ENCODE measurements at regions not wholly inside any gene's neighbourhood (a gene's known extent, or its start where the extent isn't known, plus 50 kb on each side); places are given as distances from the start of the nearest gene placed in this dataset.
"Not testable (repeated sequence)": the region's sequence is repeated elsewhere in the genome, so short reads cannot be mapped to it uniquely, and the experiment has no call there.

DNA sequence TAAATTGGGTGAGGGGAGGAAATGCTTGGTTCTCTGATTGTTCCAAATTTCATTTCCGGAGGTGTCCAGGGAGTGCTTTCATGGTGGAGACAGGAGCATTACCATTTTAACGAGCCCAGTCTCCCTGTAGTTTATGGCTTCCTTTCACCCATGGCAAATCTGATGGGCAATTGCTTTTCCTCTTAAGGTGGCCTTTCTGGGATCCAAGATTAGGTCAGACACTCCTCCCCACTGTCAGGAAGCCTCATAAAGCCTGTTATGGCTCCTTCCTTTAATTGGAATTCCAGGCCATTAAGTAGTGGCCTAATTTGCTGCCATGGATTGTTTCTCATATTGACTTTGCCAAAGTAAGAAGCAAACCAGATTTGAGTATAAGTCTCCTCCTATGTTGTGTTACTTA, 157.8 kb downstream of the PDCD6IP start:
- peak in 2 of 4 donors; percentile 24 to 27 for DNase-seq (ENCODE audit: low read depth in 4 of 4, low spot score in 2 of 4)

DNA sequence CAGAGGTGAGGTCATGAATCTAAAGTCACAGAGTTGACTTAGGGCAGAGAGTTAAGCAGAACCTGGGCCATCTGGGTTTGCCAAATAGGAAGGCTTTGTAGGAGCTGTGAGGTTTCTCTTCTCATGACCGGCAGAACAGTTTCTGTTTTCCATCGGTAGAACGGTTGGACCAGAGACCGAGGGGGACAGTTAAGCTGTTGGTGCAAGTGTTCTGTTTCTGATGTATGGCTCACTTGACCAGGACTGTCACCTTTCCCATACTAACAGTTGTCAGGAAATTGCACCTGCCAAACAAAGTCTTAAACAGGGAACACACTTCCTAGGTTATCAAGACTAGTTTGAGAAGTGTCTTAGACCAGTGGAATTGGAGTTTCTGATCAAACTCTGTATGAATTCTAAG, 158.3 kb downstream of the PDCD6IP start:
- no peak for DNase-seq (ENCODE audit: low read depth in 4 of 4, low spot score in 2 of 4)

DNA sequence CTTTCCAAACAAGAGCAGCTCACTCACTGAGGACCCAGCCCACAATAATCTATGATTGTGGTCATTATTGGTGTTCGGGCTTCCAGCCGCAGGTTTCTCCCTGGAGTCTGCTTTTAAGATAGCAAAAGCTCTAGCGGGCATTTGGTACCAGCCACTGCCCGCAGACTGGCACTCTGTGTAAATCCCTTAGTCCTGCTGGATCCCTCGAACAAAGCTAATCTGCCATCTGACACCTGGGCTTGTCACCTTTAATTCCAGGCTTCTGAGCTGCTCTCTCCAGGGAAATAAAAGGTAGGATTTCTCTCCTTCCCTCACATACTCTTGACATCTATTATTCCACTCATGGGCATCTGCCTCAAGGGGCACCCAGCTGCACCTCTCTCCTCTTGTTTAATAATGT, 158.7 kb downstream of the PDCD6IP start:
- DNase-seq (ENCODE audit: low read depth in 4 of 4, low spot score in 2 of 4), result no peak

DNA sequence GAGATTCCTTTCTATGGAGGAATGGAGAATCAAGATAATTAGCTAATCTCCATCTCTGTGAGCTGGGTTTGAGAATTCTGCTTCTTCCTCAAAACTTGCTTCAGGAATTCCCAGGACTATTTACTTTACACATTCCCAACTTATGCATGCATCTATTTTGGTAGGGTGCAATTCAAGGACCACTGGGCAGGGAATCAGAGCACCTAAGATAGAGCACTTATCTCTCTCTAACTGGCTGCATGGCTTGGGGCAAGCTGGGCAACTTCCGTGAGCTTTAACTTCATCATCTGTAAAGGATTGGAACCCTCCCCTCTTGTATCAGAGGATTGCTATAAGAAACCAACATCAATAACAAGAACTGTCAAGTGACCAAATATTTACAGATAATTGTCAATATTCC, 160.2 kb downstream of the PDCD6IP start:
- DNase-seq (ENCODE audit: low read depth in 4 of 4, low spot score in 2 of 4), result no peak

DNA sequence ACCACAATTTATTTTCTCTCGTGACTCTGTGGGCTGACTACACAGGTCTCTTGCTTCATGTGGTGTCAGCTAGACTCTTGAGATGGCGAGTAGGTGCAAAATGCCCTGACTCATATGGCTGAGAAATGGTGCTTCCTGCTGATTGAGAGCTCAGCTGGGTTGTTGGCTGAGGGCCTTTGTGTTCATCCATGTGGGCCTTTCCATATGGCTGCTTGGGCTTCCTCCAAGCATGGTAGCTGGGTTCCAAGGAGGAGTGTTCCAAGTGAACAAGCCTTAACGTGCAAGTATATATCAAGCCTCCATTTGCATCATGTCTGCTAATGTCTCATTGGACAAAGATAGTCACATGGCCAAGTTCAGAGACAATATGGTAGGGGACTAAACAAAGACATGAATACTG, 164.0 kb downstream of the PDCD6IP start:
- no peak for DNase-seq (ENCODE audit: low read depth in 4 of 4, low spot score in 2 of 4)

DNA sequence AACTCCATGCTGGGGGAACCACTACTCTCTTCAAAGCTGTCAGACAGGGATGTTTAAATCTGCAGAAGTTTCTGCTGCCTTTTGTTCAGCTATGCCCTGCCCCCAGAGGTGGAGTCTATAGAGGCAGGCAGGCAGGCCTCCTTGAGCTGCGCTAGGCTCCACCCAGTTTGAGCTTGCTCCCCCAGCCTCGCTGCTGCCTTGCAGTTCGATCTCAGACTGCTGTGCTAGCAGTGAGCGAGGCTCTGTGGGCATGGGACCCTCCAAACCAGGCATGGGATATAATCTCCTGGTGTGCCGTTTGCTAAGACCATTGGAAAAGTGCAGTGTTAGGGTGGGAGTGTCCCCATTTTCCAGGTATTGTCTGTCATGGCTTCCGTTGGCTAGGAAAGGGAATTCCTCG, 171.8 kb downstream of the PDCD6IP start:
- not testable (repeated sequence) for DNase-seq (ENCODE audit: low read depth in 4 of 4, low spot score in 2 of 4)

DNA sequence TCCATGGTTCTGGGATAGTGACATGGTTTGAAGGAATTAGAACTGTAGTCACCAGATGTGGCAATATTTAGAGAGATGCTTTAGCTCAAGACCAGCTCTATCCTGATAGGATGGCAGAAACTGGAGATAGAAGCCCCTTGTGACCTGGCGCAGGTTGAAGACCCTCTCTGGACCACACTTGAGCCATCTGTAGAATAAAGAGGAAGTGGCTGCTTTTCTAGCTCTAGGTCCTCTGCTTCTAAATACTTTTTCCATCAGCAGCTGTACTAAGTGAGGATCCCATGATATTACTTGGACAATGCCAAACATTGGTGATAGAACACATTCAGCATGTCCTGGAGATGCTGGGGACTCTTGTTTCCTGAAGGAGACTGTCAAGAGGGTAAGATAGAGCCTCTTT, 172.6 kb downstream of the PDCD6IP start:
- no peak for DNase-seq (ENCODE audit: low read depth in 4 of 4, low spot score in 2 of 4)

DNA sequence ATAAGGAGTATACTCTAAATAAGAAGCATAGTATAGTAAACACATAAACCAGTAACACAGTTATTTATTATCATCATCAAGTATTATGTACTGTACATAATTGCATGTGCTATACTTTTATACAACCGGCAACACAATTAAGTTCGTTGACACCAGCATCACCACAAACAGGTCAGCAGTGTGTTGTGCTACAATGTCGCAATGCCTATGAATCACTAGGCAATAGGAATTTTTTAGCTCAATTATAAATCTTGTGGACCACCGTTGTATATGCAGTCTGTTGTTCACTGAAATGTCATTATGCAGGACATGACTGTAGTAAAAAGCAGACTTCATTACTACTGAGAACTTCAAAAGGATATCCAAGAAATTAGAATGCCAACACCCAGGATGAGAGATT, 177.0 kb downstream of the PDCD6IP start:
- DNase-seq (ENCODE audit: low read depth in 4 of 4, low spot score in 2 of 4), result no peak

DNA sequence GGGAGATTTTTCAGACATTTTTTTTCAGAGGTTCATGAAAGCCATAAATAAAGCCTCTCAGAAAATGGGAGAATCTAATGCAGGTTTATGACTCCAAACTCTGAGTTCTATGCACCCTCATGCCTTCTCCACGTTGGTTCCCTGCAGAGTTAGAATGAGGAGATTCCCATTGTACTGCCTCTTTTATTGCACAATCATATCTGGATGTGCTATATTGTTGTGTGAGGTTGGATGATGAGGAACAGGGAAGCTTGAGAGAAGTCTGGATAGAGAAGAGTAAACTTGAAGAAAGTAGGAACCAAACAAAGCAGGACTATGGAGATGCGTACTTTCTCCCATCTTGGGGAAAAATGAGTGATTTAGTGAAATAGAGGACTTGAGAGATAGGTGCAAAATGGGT, 178.8 kb downstream of the PDCD6IP start:
- no peak for DNase-seq (ENCODE audit: low read depth in 4 of 4, low spot score in 2 of 4)

DNA sequence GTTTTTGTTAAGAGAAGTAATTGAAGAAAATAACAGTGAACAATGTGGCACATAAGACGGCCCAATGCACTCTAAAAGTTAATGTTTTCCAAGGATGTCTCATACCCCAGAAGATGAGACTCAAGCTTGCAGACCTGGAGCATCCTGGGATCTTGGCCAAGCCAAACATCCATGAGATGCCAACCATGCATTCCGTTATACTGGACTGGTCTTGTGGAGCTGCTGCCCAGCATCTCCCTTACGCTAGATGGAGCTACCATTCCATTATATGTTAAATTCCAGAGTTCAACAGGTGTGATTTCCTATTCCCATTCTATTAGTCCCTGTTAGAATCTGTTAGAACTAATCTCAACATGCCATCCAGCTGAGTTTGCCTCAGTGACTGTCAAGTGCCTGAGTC, 181.8 kb downstream of the PDCD6IP start:
- peak in 2 of 4 donors; percentile 24 to 45 for DNase-seq (ENCODE audit: low read depth in 4 of 4, low spot score in 2 of 4)

DNA sequence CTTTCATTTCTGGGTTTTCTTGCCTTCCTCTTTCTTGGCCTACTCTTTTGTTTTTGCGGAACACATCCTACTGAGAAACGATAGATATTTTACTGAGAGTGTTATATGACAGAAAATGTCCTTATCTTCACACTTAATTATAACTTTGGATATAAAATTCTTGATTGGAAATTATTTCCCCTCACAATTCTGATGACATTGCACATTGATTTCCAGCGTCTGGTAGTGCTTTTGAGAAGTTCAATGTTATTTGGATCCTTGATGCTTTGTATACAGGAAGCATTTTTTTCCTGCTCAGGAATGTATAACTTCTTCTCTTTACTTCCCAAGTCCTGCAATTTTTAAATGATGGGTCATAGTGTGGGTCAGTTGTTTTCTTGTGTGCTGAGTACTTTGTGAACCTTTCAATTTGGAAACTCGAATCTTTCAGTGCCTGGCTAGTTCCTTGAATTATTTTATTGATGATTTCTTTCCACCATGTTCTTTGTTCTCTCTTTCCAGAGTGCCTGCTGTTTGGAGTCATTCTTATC, 183.9 kb downstream of the PDCD6IP start:
- DNase-seq (ENCODE audit: low read depth in 4 of 4, low spot score in 2 of 4), result no peak

DNA sequence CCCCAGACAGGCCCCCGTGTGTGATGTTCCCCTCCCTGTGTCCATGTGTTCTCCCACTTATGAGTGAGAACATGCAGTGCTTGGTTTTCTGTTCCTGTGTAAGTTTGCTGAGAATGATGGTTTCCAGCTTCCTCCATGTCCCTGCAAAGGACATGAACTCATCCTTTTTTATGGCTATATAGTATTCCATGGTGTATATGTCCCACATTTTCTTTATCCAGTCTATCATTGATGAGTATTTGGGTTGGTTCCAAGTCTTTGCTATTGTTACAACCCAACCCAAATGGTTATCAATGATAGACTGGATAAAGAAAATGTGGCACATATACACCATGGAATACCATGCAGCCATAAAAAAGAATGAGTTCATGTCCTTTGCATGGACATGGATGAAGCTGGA, 184.5 kb downstream of the PDCD6IP start:
- DNase-seq (ENCODE audit: low read depth in 4 of 4, low spot score in 2 of 4), result not testable (repeated sequence)

DNA sequence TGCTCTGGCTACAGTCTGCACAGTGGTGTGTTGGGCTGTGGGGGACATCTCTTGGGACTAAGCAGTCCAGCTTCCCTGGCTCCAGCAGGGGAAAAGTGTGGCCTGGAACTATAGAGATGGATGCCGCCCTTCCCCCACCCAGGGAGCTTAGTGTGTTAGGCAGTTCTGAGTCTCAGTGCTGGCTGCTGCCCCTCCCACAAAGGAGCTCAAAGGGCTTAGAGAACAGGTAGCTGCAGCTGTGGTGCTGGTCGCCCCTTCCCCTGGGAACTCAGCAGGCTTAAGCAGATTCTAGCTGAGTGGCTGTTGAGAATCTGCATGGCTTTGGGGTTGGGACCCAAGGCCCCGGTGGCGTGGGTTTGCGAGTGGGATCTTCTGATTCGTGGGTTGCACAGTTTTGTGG, 190.8 kb downstream of the PDCD6IP start:
- no peak for DNase-seq (ENCODE audit: low read depth in 4 of 4, low spot score in 2 of 4)

DNA sequence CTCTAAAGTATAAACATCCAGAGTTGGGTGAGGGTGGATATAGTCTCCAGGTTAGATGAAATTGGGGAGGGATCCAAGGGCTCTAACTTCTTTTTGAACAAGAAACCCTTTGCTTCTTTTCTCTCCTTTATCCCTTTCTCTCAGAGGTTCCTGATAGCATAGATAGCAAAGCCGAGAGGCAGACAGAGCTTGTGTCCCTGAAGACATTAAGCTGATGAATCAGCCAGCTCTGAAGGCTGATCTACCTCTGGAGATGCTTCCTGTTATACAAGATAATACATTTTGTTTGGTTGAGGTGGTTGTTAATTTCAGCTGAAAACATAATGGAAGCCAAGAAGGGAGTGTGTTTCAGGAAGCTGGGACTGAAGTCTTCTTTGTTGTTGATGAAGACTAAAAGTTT, 193.2 kb downstream of the PDCD6IP start:
- DNase-seq (ENCODE audit: low read depth in 4 of 4, low spot score in 2 of 4), result no peak

DNA sequence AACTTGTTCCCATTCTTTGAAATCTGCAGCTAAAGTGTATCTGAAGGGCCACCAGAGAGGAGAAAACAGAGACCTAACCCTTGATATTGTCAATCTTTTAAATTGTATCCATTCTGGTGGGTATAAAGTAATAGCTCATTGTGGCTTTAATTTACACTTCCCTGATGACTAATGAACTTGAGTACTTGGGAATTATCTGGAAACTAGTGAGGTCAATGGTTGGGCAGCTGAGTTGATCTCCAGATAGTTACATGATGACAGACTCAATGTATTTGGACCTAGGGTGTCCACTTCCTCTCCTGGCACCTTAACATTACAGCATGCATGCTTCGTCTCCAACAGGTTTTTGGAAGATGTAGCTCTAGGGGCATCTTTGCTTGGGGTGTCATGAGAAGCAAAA, 195.2 kb downstream of the PDCD6IP start:
- DNase-seq (ENCODE audit: low read depth in 4 of 4, low spot score in 2 of 4), result no peak

DNA sequence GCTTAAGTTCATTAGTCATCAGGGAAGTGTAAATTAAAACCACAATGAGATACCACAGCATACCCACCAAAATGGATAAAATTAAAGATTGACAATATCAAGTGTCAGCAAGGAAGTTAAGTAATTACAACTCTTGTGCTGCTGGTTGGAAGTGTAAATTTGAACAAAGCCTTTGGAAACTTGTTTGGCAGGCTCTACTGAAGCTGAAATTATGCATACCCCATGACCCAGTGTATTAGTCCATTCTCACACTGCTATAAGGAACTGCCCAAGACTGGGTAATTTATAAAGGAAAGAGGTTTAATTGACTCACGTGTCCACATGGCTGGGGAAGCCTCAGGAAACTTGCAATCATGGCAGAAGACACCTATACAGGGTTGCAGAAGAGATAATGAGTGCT, 196.1 kb downstream of the PDCD6IP start:
- no peak for DNase-seq (ENCODE audit: low read depth in 4 of 4, low spot score in 2 of 4)

DNA sequence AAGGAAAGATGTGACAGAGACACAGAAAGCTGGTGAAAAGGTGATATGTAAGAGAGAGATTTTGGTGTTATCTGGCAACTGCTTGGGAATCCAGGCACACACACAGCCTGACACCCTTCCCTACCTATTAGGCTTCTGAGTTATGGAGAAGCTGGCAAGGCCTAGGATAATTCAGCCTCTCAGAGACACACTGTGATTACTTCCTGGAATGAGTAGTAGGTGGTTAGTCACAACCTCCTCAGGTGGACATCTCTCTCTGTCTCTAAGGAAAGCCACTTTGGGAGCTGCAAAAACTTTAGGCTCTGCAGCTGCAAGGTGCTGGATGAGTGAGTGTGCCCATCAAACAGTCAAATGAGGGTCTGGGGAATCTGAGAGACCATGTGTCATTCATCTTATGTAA, 201.9 kb downstream of the PDCD6IP start:
- no peak for DNase-seq (ENCODE audit: low read depth in 4 of 4, low spot score in 2 of 4)

DNA sequence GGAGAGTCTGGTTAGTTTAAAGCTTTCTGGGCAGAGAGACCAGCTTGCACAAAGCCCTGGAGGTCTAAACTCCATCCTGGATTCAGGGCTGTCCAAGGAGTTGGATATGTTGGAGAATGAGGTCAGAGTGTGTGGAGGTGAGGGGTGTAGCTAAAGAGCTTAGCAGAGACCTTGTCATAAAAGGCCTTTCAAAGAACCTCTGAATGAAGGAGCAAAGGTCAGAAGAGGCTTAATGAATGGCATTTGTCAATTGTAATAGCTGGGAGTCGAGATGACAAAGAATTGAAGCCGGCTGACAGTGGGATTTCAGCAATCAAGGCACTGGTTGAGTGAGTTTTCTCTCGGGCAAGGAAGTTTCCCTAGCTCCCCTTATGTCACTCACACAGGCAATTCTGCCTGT, 202.6 kb downstream of the PDCD6IP start:
- no peak for DNase-seq (ENCODE audit: low read depth in 4 of 4, low spot score in 2 of 4)

DNA sequence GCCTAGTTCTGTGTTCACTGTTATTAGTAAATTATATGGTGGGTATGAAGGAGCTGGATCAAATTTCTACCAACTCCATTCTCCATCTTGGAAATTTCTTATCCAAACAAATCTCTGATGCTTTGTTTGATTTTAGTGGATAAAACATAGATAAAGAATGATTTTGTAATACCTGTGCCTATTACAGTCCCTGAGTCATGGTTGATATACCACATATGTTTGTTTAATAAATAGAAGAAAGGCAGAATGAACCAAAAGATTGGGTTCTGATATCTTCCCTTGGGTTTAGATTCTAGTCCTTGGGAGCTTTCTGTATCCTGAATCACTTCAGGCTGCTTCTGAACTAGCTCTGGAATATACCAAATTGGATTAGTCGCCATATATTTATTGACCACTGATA, 203.6 kb downstream of the PDCD6IP start:
- DNase-seq (ENCODE audit: low read depth in 4 of 4, low spot score in 2 of 4), result no peak

DNA sequence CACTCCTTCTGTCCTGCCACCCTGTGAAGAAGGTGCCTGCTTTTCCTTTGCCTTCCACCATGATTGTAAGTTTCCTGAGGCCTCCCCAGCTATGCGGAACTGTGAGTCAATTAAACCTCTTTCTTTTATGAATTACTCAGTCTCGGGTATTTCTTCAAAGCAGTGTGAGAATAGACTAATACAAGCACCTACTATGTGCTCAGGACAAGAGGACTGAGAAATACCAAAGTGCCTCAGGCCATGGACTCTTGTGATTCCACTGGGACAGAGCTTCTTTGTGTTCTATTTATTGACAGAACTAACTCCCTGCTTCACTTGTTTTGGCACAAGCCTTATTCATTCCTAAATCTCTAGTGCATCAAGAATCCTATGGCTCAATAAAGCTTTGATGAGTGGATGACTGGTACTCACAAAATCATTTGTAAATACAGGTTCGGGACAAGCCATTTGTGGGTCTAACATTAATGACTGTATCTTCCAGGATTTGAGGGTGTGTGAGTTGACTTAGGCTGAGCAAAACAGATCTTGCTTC, 204.2 kb downstream of the PDCD6IP start:
- no peak for DNase-seq (ENCODE audit: low read depth in 4 of 4, low spot score in 2 of 4)

DNA sequence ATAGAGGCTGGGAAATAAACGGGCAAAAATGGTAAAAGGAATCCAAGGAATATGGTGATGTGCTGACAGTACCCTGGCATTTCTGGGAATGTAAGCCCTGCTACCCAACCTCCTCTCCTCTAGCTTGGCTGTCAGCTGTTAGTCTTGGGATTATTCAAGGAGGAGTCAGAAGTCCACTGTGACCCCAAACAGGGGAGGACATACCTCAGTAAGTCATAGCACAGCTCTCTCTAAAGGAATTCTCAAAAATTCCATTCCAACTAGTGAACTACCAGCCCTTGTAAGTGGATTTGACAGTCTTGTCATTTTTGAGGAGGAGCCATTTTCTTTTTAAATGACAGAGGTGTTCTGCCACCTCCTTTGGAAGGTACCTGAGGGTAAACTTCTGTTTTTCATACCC, 207.5 kb downstream of the PDCD6IP start:
- no peak for DNase-seq (ENCODE audit: low read depth in 4 of 4, low spot score in 2 of 4)

DNA sequence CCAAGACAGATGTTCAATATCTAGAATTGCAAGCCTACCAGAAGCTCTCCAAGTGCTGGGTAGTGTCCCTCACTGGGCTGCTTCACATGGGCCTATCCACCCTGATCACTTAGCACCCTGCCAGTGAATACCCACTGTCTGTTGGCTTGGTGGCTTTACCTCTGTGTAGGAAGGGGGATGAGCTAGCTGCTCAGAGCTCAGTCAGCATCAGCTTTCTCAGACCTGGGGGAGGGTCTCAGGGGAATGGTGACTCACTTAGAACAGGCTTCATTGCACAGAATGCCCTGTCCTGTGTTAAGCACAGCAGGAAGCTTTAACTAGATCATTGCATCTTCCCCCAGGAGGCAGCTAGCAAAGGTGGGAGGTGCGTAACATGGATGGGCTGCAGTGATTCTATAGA, 209.8 kb downstream of the PDCD6IP start:
- no peak for DNase-seq (ENCODE audit: low read depth in 4 of 4, low spot score in 2 of 4)

Measured in left renal cortex interstitium (tissue), 4 donors.